WERI-Rb-1 (cell line): ENCODE measurements at regions not wholly inside any gene's neighbourhood (a gene's known extent, or its start where the extent isn't known, plus 50 kb on each side); places are given as distances from the start of the nearest gene placed in this dataset.

ENCODE experiments used
- DNase-seq: peaks from one replicate; pipeline ENCODE4 v3.0.0-alpha.2; 2020
- H3K27ac ChIP-seq: fragments of 250-450 bp; sonication (Bioruptor Pico); 2 replicates; pipeline ENCODE4 v1.5.1; 2020; ENCODE audit warnings: mild to moderate bottlenecking, moderate library complexity
- H3K27me3 ChIP-seq: fragments of 250-450 bp; sonication (Bioruptor Pico); 2 replicates; pipeline ENCODE4 v1.5.1; 2021; ENCODE audit warnings: mild to moderate bottlenecking, low read depth, moderate library complexity; ENCODE audit not compliant: insufficient read depth, severe bottlenecking
- H3K36me3 ChIP-seq: fragments of 250-450 bp; sonication (Bioruptor Pico); 2 replicates; pipeline ENCODE4 v1.5.1; 2020; ENCODE audit warnings: mild to moderate bottlenecking, moderate library complexity
- H3K4me3 ChIP-seq: 2 replicates; pipeline ENCODE4 v1.5.1; 2011; ENCODE audit warnings: low read depth, mild to moderate bottlenecking, control low read depth, low read length
- H3K9me3 ChIP-seq: fragments of 250-450 bp; sonication (Bioruptor Pico); 2 replicates; pipeline ENCODE4 v1.5.1; 2021; ENCODE audit warnings: mild to moderate bottlenecking, moderate library complexity; ENCODE audit not compliant: severe bottlenecking
- CTCF ChIP-seq: IDR thresholded peaks from 2 replicates; pipeline ENCODE4 v1.5.1; 2011; ENCODE audit warnings: low read depth, mild to moderate bottlenecking, control low read depth, inconsistent platforms, low read length

DNA sequence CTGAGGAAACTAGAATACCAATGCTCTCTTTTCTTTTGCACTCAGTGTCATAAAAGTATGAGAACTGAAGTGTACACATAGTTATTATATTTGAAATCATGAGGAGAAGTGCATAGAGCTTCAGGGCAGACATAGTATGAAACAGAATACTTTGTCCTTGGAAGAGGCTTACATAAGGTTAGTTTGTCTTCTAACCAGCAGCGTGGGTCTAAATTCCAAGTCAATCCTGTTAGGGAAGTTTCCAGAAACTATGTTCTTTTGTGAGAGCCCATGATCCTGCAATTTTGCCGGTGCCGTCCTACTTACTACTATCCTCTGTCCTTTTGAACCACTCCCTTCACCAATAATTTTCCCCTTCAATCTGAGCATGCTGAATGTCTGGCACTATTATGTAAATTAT lies 156.2 kb downstream of the PABPC4L start:
- DNase-seq = no peak
- H3K27ac ChIP-seq = no peak overlapping the region
- TF ChIP-seq CTCF = no peak

DNA sequence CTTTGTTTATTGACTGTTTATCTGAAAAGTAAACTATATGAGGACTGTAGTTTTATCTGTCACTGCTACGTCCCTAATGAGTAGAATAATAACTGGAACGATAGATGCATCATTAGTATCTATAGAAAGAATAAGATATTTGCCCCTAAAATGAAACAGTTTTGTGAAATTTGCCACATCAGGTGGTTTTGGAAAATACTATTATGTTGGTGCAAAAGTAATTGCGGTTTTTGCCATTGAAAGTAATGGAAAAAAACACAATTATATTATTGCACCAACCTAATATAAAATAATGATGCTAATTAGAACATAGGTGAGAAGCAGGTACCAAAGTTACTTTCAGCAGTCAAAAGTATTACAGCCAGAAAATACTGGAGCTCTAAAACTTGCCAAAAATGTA lies 158.3 kb downstream of the PABPC4L start:
- DNase-seq = no peak
- Histone ChIP-seq H3K4me3 (no peak overlapping the region), H3K9me3 (no peaks in the 10 kb centered on the region), H3K27me3 (no peaks in the 10 kb centered on the region), H3K27ac (no peak overlapping the region), H3K36me3 (no peaks in the 10 kb centered on the region)
- no peak for TF ChIP-seq CTCF

More for the DNA sequence above, 156.2 kb downstream of the PABPC4L start:
- no peaks in the 10 kb centered on the region for H3K9me3 ChIP-seq
- H3K36me3 ChIP-seq = no peaks in the 10 kb centered on the region
- H3K27me3 ChIP-seq = no peaks in the 10 kb centered on the region
- no peak overlapping the region for H3K4me3 ChIP-seq

DNA sequence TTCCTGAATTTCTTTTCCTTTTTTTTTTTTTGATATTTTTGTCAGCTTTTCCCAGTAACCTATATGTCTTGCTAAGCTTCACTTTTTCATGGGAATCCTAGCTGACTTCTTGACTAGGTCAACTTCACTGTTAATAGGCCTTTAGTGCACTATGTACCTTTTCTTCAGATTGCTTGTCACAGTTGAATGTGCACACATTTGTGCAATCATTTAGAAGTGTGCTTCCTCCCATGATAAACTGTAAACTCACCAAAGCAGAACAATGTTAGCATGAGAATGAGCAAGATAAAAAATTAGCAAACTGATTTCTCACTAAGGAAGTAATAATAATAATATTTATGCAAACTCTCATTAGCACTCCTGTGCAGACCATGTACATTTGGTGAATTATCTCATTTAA lies 173.2 kb downstream of the PABPC4L start:
- Histone ChIP-seq H3K36me3 (no peaks in the 10 kb centered on the region), H3K27ac (no peak overlapping the region), H3K9me3 (no peaks in the 10 kb centered on the region), H3K4me3 (no peak overlapping the region), H3K27me3 (no peaks in the 10 kb centered on the region)
- no peak for DNase-seq
- TF ChIP-seq CTCF = no peak

DNA sequence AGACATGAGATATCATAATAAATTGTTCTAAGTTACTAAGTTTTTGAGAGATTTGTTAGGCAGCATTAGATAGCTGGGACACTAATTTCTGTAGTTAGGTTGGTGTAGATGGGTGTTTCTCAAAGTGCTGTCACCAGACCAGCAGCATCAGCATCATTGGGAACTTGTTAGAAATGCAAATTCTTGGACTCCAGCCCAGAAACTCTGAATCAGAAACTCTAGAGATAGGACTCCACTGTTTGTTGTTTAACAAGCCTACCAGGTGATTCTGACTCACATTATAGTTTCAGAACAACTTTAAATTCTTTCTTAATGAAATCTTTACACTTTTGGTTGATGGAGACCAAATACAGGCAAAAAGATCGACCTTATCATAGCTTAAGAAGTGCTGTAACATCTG lies 173.7 kb downstream of the PABPC4L start:
- Histone ChIP-seq H3K36me3 (no peaks in the 10 kb centered on the region), H3K27me3 (no peaks in the 10 kb centered on the region), H3K9me3 (no peaks in the 10 kb centered on the region), H3K4me3 (no peak overlapping the region), H3K27ac (no peak overlapping the region)
- no peak for DNase-seq
- no peak for TF ChIP-seq CTCF

GRCh38 chr4:134024251-134024650 lies 177.3 kb downstream of the PABPC4L start:
- peak; percentile 68 for TF ChIP-seq CTCF
- H3K27ac ChIP-seq = no peak overlapping the region
- H3K27me3 ChIP-seq = no peaks in the 10 kb centered on the region
- H3K4me3 ChIP-seq = no peak overlapping the region
- no peaks in the 10 kb centered on the region for H3K36me3 ChIP-seq
- H3K9me3 ChIP-seq = no peaks in the 10 kb centered on the region
- DNase-seq = peak; percentile 29

DNA sequence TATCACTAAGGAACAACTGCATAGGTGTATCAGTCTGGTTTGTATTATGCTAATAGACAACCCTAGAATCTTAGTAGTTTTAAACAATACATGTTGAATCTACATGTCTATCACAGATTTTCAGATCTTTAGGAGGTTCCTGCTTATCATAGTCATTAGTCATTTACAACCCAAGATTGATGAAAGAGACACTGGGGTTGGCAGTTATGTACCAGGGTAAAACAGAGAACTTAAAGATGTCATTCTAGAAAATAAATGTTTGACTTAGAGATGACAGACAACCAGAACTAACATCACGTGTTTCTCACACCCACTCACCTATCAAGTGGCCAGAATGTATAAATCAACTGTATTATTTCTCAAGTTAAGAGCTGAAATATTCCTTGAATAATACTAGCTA lies 181.9 kb downstream of the PABPC4L start:
- Histone ChIP-seq H3K27me3 (no peaks in the 10 kb centered on the region), H3K9me3 (no peaks in the 10 kb centered on the region), H3K36me3 (no peaks in the 10 kb centered on the region), H3K4me3 (no peak overlapping the region), H3K27ac (no peak overlapping the region)
- TF ChIP-seq CTCF = no peak
- DNase-seq = no peak
